Body of pancreas (tissue), 4 donors: ENCODE measurements at regions not wholly inside any gene's neighbourhood (a gene's known extent, or its start where the extent isn't known, plus 50 kb on each side); places are given as distances from the start of the nearest gene placed in this dataset.

Source experiments
- ATAC-seq: fragments of 150-250 bp; one replicate; pipeline ENCODE4 v1.9.1; 2016
- DNase-seq, 4 donors: peaks; one replicate each; pipeline ENCODE4 v3.0.0-alpha.2; 2019
- H3K27ac ChIP-seq, 4 donors: fragments of 200-600 bp; sonication (generic); 1 replicate in 3 of 4; 2 replicates in 1 of 4; pipeline versions ENCODE4 v1.5.1 to v1.6.1; 2016 to 2019; ENCODE audit warnings: mild to moderate bottlenecking in 1 of 4, mixed read lengths in 1 of 4, moderate library complexity in 1 of 4
- H3K27me3 ChIP-seq, 2 donors: fragments of 200-600 bp; sonication (generic); one replicate each; pipeline ENCODE4 v1.6.0; 2016; ENCODE audit warnings: mild to moderate bottlenecking in 1 of 2
- H3K36me3 ChIP-seq, 2 donors: fragments of 200-600 bp; sonication (generic); replicated peaks in 1 of 2; 2 replicates each; pipeline ENCODE4 v1.5.1; 2016; ENCODE audit warnings: low read depth in 2 of 2; ENCODE audit not compliant: insufficient read depth in 1 of 2
- H3K4me1 ChIP-seq: fragments of 200-600 bp; sonication (generic); one replicate; pipeline ENCODE4 v1.6.0; 2016
- H3K4me3 ChIP-seq, 2 donors: fragments of 200-600 bp; sonication (generic); 1 replicate in 1 of 2; 2 replicates in 1 of 2; pipeline ENCODE4 v1.5.1; 2016 to 2019
- H3K9me3 ChIP-seq, 3 donors: fragments of 200-600 bp; sonication (generic); 1 replicate in 2 of 3; 2 replicates in 1 of 3; pipeline ENCODE4 v1.5.1; 2016
- CTCF ChIP-seq, 7 experiments: fragments of 450-650 bp in 4 of 7; fragments of 200-600 bp in 3 of 7; sonication (generic) in 3 of 7; IDR thresholded peaks; one replicate each; pipeline ENCODE4 v1.5.1; 2016 to 2019; ENCODE audit warnings: antibody characterized with exemption in 7 of 7
- POLR2A ChIP-seq, 3 donors: fragments of 450-650 bp; IDR thresholded peaks; one replicate each; pipeline ENCODE4 v1.6.1; 2016; ENCODE audit warnings: antibody characterized with exemption in 3 of 3, mild to moderate bottlenecking in 2 of 3
- WGBS, 2 donors: methylation state at CpG; one replicate each; pipeline ENCODE4 v1.1.5; 2017; 5-methylcytosine and 5-hydroxymethylcytosine counted together
- intact Hi-C: fragments of 100-400 bp; cut with DNase I; formaldehyde crosslinking; loops from one replicate; pipeline ENCODE4 v1.15.1; 2023

GRCh38 chr6:113736978-113737377, 120.2 kb upstream of the MARCKS start:
- Histone ChIP-seq H3K27ac (peak overlapping the region in 2 of 4 donors; percentile 3 to 29), H3K4me3 (no peak overlapping the region), H3K4me1 (peaks cover 20% of the 10 kb centered on the region), H3K9me3 (no peaks in the 10 kb centered on the region), H3K36me3 (no peaks in the 10 kb centered on the region), H3K27me3 (no peaks in the 10 kb centered on the region)
- no peak for DNase-seq
- intact Hi-C loops: no loop called here
- ATAC-seq: no peak
- no peak for TF ChIP-seq POLR2A (IDR thresholded peaks at IDR 0.05)
- no peak for TF ChIP-seq CTCF (IDR thresholded peaks at IDR 0.05)

DNA sequence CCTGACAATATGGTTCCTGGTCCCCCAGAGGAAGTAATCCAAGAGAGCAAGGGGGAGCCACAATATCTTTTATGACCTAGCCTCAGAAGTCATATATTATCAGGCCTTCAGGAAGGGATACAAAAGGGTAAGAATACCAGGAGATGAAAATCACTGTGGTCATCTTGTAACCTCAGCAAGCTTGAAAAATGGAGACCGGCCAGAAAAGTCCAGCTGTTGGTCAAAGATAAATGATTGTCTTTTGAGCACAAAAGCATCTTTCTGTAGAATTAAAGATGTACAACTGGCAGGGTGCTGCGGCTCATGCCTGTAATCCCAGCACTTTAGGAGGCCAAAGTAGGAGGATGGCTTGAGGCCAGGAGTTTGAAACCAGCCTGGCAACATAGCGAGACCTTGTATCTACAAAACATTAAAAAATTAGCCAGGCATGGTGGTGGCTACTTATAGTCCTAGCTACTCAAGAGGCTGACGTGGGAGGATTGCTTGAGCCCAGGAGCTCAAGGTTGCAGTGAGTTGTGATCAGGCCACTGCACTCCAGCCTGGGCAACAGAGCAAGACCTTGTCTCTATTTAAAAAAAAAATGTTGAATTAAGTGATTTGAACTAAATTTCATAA, 118.0 kb upstream of the MARCKS start:
- DNase-seq (no peak), ATAC-seq (no peak)
- H3K9me3 ChIP-seq: no peaks in the 10 kb centered on the region
- H3K36me3 ChIP-seq: no peaks in the 10 kb centered on the region
- no peaks in the 10 kb centered on the region for H3K27me3 ChIP-seq
- WGBS, 2 donors: 76 to 93% methylated on average over 4 of the region's 4 CpGs
- no peak overlapping the region for H3K27ac ChIP-seq
- TF ChIP-seq CTCF (IDR thresholded peaks at IDR 0.05): no peak
- no peak for TF ChIP-seq POLR2A (IDR thresholded peaks at IDR 0.05)
- intact Hi-C loops: no loop called here
- H3K4me3 ChIP-seq: no peak overlapping the region
- H3K4me1 ChIP-seq: peaks cover 10% of the 10 kb centered on the region

GRCh38 chr6:113741651-113742050, 115.5 kb upstream of the MARCKS start:
- DNase-seq: no peak
- Histone ChIP-seq H3K27ac (no peak overlapping the region), H3K9me3 (no peaks in the 10 kb centered on the region), H3K4me1 (peaks cover 9% of the 10 kb centered on the region), H3K4me3 (no peak overlapping the region), H3K36me3 (no peaks in the 10 kb centered on the region), H3K27me3 (no peaks in the 10 kb centered on the region)
- intact Hi-C loops: no loop called here
- TF ChIP-seq CTCF (IDR thresholded peaks at IDR 0.05): no peak
- no peak for ATAC-seq

GRCh38 chr6:113742342-113742741, 114.8 kb upstream of the MARCKS start:
- Histone ChIP-seq H3K27ac (no peak overlapping the region), H3K4me3 (no peak overlapping the region), H3K4me1 (peaks cover 2% of the 10 kb centered on the region), H3K9me3 (no peaks in the 10 kb centered on the region), H3K36me3 (no peaks in the 10 kb centered on the region), H3K27me3 (no peaks in the 10 kb centered on the region)
- DNase-seq (no peak), ATAC-seq (no peak)
- no peak for TF ChIP-seq CTCF (IDR thresholded peaks at IDR 0.05)
- TF ChIP-seq POLR2A (IDR thresholded peaks at IDR 0.05): no peak
- 68 to 84% methylated on average over 4 of the region's 4 CpGs for WGBS, 2 donors
- intact Hi-C loops: no loop called here

DNA sequence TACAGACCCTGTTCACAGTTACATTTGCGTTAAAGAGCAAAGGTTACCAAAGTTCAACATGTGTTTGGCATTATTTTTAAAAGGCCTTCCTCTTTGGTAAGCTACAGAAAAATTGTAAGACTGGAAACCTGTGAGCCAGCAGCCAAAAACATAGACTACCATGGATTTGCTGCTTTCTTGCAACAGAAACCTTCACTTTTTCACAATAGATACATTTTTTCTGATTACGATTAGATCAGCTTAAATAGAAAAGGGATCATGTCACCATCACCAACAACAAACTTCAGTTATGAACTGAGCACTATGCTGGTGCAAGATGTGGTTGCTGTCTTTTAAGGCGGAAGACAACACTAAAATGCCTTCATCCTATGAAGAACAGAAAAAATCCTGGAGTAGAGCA, 112.3 kb upstream of the MARCKS start:
- no peaks in the 10 kb centered on the region for H3K27me3 ChIP-seq
- no peak for DNase-seq
- H3K27ac ChIP-seq: no peak overlapping the region
- intact Hi-C loops: no loop called here
- TF ChIP-seq CTCF (IDR thresholded peaks at IDR 0.05) (no peak), POLR2A (IDR thresholded peaks at IDR 0.05) (no peak)
- H3K4me1 ChIP-seq: no peaks in the 10 kb centered on the region
- no peak overlapping the region for H3K4me3 ChIP-seq
- no peak for ATAC-seq
- 52 to 61% methylated on average over 3 of the region's 3 CpGs for WGBS, 2 donors
- H3K9me3 ChIP-seq: no peaks in the 10 kb centered on the region
- no peaks in the 10 kb centered on the region for H3K36me3 ChIP-seq
